ENCODE measurements at regions not wholly inside any gene's neighbourhood (a gene's known extent, or its start where the extent isn't known, plus 50 kb on each side); places are given as distances from the start of the nearest gene placed in this dataset.

DNA sequence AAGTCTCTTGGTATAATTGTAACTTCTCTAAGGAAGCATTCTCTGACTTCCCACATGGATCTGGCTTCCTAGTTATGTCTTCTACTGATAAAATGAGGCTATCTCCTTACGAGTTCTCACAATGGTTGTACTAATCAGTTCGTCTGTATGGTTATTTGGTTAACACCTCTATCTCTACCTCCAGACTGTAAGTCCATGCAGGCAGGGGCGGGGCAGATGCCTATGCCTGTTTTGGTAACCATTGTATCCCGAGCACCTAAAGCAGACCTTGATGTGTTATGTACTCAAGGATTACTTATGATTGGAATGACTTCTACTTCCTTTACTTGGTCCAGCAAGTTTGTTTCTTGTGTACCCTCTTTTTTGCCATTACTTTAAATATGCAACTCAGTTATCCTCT, 125.0 kb upstream of the PITX1 start:
- H3K79me2 ChIP-seq (ENCODE audit: insufficient read depth, low read length): no peaks in the 10 kb centered on the region
- H3K9me3 ChIP-seq (ENCODE audit: low read depth, low read length): no peaks in the 10 kb centered on the region
- H3K27ac ChIP-seq (ENCODE audit: low read depth, low read length): no peak overlapping the region
- H3K36me3 ChIP-seq (ENCODE audit: insufficient read depth, low read length): no peaks in the 10 kb centered on the region
- no peak overlapping the region for H2AFZ ChIP-seq (ENCODE audit: low read length)
- H3K27me3 ChIP-seq (ENCODE audit: insufficient read depth, low read length): peaks cover 28% of the 10 kb centered on the region
- TF ChIP-seq, protein P1, sequence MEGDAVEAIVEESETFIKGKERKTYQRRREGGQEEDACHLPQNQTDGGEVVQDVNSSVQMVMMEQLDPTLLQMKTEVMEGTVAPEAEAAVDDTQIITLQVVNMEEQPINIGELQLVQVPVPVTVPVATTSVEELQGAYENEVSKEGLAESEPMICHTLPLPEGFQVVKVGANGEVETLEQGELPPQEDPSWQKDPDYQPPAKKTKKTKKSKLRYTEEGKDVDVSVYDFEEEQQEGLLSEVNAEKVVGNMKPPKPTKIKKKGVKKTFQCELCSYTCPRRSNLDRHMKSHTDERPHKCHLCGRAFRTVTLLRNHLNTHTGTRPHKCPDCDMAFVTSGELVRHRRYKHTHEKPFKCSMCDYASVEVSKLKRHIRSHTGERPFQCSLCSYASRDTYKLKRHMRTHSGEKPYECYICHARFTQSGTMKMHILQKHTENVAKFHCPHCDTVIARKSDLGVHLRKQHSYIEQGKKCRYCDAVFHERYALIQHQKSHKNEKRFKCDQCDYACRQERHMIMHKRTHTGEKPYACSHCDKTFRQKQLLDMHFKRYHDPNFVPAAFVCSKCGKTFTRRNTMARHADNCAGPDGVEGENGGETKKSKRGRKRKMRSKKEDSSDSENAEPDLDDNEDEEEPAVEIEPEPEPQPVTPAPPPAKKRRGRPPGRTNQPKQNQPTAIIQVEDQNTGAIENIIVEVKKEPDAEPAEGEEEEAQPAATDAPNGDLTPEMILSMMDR (IDR thresholded peaks at IDR 0.05; ENCODE audit: extremely low read depth, low read depth, low read length): no peak
- no peaks in the 10 kb centered on the region for H3K4me1 ChIP-seq (ENCODE audit: insufficient read depth, low read length)
- DNase-seq (ENCODE audit: insufficient read length, low spot score, missing footprints): no peak
- no peak overlapping the region for H3K4me2 ChIP-seq (ENCODE audit: insufficient read depth, low read length)
- no peaks in the 10 kb centered on the region for H4K20me1 ChIP-seq (ENCODE audit: insufficient read depth, low read length)
- no peak overlapping the region for H3K4me3 ChIP-seq (ENCODE audit: insufficient read depth, low read length)

DNA sequence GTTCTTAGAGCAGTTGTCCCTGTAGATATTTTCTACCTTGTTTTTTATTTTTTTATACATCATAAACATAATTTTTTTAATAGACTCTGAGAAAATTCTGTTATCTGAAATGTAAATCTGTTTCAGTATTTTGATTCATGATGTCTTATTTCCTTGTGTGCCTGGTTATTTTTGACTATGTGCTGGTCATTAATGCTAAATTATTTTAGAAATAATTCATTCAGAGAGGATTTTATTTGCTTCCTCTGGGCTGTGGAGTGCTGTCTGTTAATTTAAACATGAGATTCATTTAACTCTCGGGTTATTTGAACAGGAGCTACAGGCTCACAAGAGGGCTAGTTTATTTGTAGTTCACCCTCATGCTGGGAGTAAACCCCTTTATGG, 124.3 kb upstream of the PITX1 start:
- H3K4me1 ChIP-seq (ENCODE audit: insufficient read depth, low read length): no peaks in the 10 kb centered on the region
- H4K20me1 ChIP-seq (ENCODE audit: insufficient read depth, low read length): no peaks in the 10 kb centered on the region
- H2AFZ ChIP-seq (ENCODE audit: low read length): no peak overlapping the region
- H3K36me3 ChIP-seq (ENCODE audit: insufficient read depth, low read length): no peaks in the 10 kb centered on the region
- no peak for DNase-seq (ENCODE audit: insufficient read length, low spot score, missing footprints)
- H3K27me3 ChIP-seq (ENCODE audit: insufficient read depth, low read length): peaks cover 28% of the 10 kb centered on the region
- H3K9me3 ChIP-seq (ENCODE audit: low read depth, low read length): no peaks in the 10 kb centered on the region
- H3K4me3 ChIP-seq (ENCODE audit: insufficient read depth, low read length): no peak overlapping the region
- no peaks in the 10 kb centered on the region for H3K79me2 ChIP-seq (ENCODE audit: insufficient read depth, low read length)
- TF ChIP-seq, protein P1 (IDR thresholded peaks at IDR 0.05; ENCODE audit: extremely low read depth, low read depth, low read length): no peak
- no peak overlapping the region for H3K27ac ChIP-seq (ENCODE audit: low read depth, low read length)
- no peak overlapping the region for H3K4me2 ChIP-seq (ENCODE audit: insufficient read depth, low read length)

DNA sequence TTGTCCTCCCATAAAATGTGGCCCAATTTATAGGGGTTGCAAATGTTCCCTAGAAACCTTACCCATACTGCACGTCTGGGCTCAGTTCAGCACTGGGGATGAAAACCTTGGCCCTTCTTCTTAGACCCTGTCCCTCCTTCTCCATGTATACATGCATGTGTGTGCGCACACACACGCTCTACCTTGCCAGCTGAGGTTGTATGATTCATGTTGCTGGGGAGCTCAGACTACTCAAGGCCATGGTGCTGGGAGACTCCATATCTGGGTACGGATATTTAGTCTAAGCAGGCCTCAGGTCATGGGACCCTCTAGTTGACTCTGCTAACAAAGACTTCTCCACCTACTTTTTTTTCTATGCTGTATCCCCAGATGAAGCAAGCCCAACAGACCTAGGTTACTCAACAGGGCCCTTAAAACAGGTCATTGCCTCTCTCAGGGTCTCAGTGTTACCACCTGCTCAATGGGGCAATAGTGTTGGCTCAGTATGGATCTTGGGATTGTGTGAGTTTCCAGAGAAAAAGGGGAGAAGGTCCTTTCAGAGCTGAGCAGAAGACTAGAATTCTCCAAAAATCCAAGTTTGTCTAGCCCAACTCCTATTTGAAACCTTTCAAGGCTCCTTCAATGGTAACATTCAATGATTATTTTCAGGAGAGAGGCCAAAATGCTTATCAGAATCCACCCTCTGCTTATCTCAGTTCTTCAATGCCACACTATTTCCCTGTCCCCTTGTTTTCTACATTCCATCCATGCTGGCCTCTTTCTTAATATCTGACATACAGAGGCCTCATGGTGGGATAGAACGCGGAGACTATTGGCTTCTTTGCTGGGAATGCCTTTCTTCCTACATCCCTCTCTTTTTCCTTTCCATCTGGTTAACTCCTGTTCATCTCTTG, 123.6 kb upstream of the PITX1 start:
- Histone ChIP-seq H3K4me2 (ENCODE audit: insufficient read depth, low read length) (no peak overlapping the region), H3K36me3 (ENCODE audit: insufficient read depth, low read length) (no peaks in the 10 kb centered on the region), H3K4me1 (ENCODE audit: insufficient read depth, low read length) (no peaks in the 10 kb centered on the region), H3K9me3 (ENCODE audit: low read depth, low read length) (no peaks in the 10 kb centered on the region), H3K27me3 (ENCODE audit: insufficient read depth, low read length) (peaks cover 25% of the 10 kb centered on the region), H2AFZ (ENCODE audit: low read length) (no peak overlapping the region), H3K27ac (ENCODE audit: low read depth, low read length) (no peak overlapping the region), H3K4me3 (ENCODE audit: insufficient read depth, low read length) (no peak overlapping the region), H4K20me1 (ENCODE audit: insufficient read depth, low read length) (no peaks in the 10 kb centered on the region), H3K79me2 (ENCODE audit: insufficient read depth, low read length) (no peaks in the 10 kb centered on the region)
- TF ChIP-seq, protein P1 (IDR thresholded peaks at IDR 0.05; ENCODE audit: extremely low read depth, low read depth, low read length): no peak
- DNase-seq (ENCODE audit: insufficient read length, low spot score, missing footprints): no peak

DNA sequence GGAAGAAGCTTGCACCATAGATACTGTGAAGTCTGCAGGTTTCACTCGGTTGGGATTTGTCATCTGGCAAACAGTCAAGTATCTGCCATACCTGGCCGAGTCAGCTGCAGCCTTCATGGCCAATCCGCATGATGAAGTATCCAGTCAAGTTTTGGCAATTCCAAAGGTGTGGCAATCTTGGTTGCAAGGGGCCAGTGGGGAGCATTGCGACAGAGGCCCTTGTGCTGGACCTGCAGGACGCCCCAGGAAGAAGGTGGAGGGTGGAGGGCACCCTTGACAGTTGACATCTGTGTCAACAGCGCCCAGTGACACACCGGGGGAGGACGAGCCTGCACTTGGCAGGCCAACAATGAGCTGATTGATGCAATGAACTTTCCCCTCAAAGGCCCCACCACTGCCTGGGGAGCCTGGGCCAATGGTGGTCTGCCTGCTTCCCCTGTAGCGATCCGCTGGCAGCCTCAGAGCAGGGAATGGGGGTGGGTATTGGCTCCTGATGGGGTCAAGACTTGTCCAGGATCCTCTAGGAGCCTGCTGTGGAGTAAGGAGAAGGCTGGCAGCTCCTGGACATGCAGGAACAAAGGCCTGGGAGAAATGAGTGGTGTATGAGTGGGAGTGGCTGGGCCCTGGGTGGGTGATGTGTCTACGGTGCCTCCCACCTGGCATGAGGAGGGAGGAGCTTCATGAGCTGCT, 122.8 kb upstream of the PITX1 start:
- Histone ChIP-seq H3K79me2 (ENCODE audit: insufficient read depth, low read length) (no peaks in the 10 kb centered on the region), H4K20me1 (ENCODE audit: insufficient read depth, low read length) (no peaks in the 10 kb centered on the region), H2AFZ (ENCODE audit: low read length) (no peak overlapping the region), H3K4me1 (ENCODE audit: insufficient read depth, low read length) (no peaks in the 10 kb centered on the region), H3K27ac (ENCODE audit: low read depth, low read length) (no peak overlapping the region), H3K9me3 (ENCODE audit: low read depth, low read length) (no peaks in the 10 kb centered on the region), H3K4me3 (ENCODE audit: insufficient read depth, low read length) (no peak overlapping the region), H3K27me3 (ENCODE audit: insufficient read depth, low read length) (peaks cover 18% of the 10 kb centered on the region), H3K4me2 (ENCODE audit: insufficient read depth, low read length) (no peak overlapping the region), H3K36me3 (ENCODE audit: insufficient read depth, low read length) (no peaks in the 10 kb centered on the region)
- no peak for DNase-seq (ENCODE audit: insufficient read length, low spot score, missing footprints)
- TF ChIP-seq, protein P1 (IDR thresholded peaks at IDR 0.05; ENCODE audit: extremely low read depth, low read depth, low read length): no peak
